C4-2B (cell line): ENCODE measurements at regions not wholly inside any gene's neighbourhood (a gene's known extent, or its start where the extent isn't known, plus 50 kb on each side); places are given as distances from the start of the nearest gene placed in this dataset.

Experiments
- H3K27ac ChIP-seq: fragments of 450-650 bp; 2 replicates; pipeline ENCODE4 v1.5.1; 2017
- ZFX ChIP-seq: fragments of 450-650 bp; IDR thresholded peaks from 2 replicates; pipeline ENCODE4 v1.6.1; 2017
- TF ChIP-seq, protein P1 (sequence below): fragments of 450-650 bp; conservative IDR thresholded peaks from 2 replicates; pipeline ENCODE4 v1.5.1; 2017; ENCODE audit warnings: mild to moderate bottlenecking

DNA sequence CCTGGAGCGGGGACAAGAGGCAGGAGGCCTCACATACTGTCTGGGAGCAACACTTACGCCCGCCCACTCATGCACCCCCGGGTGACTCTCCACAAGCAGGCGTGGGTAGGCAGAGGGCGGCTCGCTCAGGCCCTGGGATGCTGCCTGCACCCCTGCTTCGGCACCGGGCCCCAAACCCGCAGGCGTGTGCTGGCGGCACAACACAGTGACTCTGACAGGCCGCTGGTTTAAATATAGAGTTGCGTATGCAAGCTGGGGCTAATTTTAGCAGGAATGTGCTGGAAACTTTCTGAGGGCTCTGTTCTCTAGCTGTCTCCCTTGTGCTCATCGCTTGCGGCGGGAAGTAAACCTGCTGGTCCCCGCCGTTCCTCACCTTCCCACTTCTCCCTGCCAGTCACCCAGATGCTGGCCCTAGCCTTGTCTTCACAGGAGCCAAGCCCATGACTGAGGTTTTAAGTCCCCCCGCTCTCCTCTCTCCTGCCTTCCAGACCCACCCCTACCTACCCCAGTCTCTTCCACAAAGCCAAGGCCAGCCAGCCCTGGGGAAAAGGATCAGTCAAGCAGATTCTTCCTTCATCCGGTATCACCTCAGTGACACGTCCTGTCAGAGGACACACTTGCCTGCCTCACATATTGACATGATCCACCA is 94.5 kb upstream of the FOXP4 start:
- H3K27ac ChIP-seq: no peak overlapping the region
- no peak for TF ChIP-seq ZFX
- TF ChIP-seq, protein P1, sequence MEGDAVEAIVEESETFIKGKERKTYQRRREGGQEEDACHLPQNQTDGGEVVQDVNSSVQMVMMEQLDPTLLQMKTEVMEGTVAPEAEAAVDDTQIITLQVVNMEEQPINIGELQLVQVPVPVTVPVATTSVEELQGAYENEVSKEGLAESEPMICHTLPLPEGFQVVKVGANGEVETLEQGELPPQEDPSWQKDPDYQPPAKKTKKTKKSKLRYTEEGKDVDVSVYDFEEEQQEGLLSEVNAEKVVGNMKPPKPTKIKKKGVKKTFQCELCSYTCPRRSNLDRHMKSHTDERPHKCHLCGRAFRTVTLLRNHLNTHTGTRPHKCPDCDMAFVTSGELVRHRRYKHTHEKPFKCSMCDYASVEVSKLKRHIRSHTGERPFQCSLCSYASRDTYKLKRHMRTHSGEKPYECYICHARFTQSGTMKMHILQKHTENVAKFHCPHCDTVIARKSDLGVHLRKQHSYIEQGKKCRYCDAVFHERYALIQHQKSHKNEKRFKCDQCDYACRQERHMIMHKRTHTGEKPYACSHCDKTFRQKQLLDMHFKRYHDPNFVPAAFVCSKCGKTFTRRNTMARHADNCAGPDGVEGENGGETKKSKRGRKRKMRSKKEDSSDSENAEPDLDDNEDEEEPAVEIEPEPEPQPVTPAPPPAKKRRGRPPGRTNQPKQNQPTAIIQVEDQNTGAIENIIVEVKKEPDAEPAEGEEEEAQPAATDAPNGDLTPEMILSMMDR: no peak

DNA sequence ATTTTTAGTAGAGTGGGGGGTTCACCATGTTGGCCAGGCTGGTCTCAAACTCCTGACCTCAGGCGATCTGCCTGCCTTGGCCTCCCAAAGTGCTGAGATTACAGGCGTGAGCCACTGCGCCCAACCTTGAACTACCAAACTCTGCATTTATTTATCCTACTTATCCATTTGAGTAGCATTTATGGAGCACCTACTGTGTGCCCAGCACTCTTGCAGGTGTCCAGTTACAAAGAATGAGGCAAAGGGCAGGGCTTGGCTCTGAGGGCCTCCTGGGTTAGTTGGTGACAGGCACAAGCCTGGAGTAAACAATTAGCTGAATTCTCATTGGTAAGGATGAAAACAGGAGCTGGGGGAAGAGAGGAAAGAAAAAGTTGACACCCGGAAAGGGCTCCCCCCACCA is 93.4 kb upstream of the FOXP4 start:
- TF ChIP-seq, protein P1: no peak
- TF ChIP-seq ZFX: no peak

DNA sequence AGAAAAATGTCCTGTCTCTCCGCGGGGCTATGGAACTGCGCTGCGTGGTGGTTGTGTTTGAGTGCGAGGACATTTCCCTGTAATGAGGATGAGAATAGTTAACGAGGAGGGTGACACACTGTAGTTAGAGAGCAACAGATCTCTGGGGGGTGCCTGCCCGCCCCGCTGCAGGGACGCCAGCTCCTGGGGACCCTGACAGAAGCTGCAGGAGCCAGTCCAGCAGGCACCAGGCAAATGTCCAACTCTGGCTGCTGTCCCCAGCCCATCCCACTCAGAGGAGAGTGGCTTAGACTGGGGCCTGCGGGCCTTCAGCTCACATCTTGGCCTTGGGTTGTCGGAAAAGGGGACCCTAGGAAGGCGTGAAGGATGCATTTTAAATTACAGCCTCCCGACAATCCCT is 92.9 kb upstream of the FOXP4 start:
- TF ChIP-seq ZFX: no peak
- TF ChIP-seq, protein P1: no peak
- no peak overlapping the region for H3K27ac ChIP-seq

More for the DNA sequence above, 93.4 kb upstream of the FOXP4 start:
- no peak overlapping the region for H3K27ac ChIP-seq

DNA sequence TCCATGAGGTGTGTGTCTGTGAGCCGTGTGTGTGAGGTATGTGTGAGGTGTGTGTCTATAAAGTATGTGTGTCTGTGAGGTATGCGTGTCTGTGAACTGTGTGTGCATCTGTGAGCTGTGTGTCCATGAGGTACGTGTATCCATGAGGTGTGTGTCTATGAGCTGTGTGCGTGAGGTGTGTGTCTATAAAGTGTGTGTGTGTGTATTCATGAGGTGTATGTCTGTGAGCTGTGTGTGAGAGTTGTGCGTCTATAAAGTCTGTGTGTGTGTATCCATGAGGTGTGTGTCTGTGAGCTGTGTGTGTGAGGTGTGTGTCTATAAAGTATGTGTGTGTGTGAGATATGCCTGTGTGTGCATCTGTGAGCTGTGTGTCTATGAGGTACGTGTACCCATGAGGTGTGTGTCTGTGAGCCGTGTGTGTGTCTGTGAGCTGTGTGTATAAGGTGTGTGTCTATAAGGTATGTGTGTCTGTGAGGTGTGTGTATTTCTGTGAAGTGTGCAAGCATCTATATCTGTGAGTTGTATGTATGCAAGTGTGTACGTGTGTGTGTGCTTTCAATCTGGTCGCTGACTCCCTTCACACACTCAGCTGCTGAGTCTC is 91.9 kb upstream of the FOXP4 start:
- no peak overlapping the region for H3K27ac ChIP-seq
- TF ChIP-seq ZFX: no peak
- TF ChIP-seq, protein P1: no peak

DNA sequence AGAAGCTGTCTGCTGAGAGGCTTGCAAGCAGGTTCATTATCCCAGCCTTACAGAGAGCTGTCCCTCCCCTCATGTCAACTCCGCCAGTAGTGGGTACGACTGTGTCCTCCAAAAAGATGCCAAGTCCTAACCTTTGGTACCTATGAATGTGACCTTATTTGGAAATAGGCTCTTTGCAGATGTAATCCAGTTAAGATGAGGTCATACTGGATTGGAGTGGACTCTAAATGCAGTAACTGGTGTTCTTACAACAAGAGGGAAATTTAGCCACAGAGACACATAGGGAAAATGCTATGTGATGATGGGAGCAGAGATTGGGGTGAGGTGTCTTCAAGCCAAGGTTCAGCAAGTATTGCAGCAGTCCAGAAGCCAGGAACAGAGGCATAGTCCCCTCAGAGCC is 90.8 kb upstream of the FOXP4 start:
- H3K27ac ChIP-seq: no peak overlapping the region
- TF ChIP-seq ZFX: no peak
- TF ChIP-seq, protein P1: no peak

DNA sequence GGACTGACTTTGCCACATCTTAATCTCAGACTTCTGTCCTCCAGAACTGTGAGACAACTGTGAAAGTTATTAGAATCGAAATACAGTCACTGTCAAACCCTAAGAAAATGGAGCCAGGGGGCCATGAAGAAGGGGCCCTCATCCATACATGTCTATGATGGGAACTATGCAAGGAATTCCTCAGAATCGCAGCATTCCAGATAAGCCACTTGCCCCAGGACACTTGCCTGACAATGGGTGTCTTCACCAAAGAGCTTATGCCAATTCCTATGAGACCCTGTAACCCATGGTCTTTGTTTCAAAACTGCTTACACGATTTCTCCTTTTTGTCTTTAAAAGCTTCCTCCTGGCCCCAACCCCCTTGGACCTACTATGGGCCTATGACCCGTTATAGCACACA is 90.4 kb upstream of the FOXP4 start:
- TF ChIP-seq ZFX: no peak
- TF ChIP-seq, protein P1: no peak
- no peak overlapping the region for H3K27ac ChIP-seq

DNA sequence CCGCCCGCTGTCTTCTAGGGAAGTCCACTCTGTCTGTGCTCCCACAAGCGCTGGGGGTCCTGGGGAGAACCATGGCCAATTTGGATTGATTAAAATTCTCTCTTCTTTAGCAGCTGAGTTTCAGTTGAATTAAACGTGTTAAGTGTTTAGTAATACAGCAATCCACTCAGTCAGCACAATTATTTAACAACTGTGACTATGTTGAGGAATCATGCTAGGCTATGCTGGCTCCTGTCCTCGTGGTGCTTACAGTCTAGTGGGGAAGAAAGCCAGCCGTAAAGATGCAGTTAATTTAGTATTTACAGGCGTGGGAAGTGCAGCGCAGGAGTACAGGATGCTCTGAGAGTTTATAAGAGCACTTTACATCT is 88.9 kb upstream of the FOXP4 start:
- TF ChIP-seq, protein P1: no peak
- TF ChIP-seq ZFX: no peak
- no peak overlapping the region for H3K27ac ChIP-seq
